Tibial nerve (tissue), 3 donors: ENCODE measurements at regions not wholly inside any gene's neighbourhood (a gene's known extent, or its start where the extent isn't known, plus 50 kb on each side); places are given as distances from the start of the nearest gene placed in this dataset.

Experiments
- POLR2A ChIP-seq, 2 donors: fragments of 450-650 bp; IDR thresholded peaks; one replicate each; pipeline ENCODE4 v1.6.1; 2017; ENCODE audit warnings: antibody characterized with exemption in 2 of 2, mild to moderate bottlenecking in 2 of 2, moderate library complexity in 2 of 2
- TF ChIP-seq, protein P1 (sequence below), 5 experiments: fragments of 200-600 bp in 3 of 5; fragments of 450-650 bp in 2 of 5; sonication (generic) in 3 of 5; IDR thresholded peaks; one replicate each; pipeline ENCODE4 v1.5.1; 2016 to 2019; ENCODE audit warnings: antibody characterized with exemption in 5 of 5, mild to moderate bottlenecking in 3 of 5, moderate library complexity in 2 of 5

DNA sequence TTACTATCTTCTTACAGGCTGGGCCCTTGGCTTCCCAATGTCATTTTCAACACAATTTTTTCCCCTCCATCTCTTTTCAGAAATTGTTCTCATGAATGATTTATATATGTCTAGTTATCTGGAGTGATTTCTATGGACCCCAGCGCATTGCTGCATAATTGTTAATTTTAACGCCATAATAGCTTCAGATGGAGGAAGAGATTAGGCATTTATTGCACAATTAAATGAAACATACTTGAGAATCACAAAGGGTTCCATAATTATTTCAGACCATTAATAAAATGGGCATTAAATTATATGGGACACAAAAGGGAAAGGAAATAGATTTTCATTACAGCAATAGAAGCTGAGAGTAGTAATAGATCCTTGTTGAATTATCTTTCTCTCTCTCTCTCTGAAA lies 70.3 kb upstream of the SOX14 start:
- TF ChIP-seq, protein P1, sequence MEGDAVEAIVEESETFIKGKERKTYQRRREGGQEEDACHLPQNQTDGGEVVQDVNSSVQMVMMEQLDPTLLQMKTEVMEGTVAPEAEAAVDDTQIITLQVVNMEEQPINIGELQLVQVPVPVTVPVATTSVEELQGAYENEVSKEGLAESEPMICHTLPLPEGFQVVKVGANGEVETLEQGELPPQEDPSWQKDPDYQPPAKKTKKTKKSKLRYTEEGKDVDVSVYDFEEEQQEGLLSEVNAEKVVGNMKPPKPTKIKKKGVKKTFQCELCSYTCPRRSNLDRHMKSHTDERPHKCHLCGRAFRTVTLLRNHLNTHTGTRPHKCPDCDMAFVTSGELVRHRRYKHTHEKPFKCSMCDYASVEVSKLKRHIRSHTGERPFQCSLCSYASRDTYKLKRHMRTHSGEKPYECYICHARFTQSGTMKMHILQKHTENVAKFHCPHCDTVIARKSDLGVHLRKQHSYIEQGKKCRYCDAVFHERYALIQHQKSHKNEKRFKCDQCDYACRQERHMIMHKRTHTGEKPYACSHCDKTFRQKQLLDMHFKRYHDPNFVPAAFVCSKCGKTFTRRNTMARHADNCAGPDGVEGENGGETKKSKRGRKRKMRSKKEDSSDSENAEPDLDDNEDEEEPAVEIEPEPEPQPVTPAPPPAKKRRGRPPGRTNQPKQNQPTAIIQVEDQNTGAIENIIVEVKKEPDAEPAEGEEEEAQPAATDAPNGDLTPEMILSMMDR (IDR thresholded peaks at IDR 0.05) = no peak
- no peak for TF ChIP-seq POLR2A (IDR thresholded peaks at IDR 0.05)
